OCI-LY1 (cell line): ENCODE measurements at regions not wholly inside any gene's neighbourhood (a gene's known extent, or its start where the extent isn't known, plus 50 kb on each side); places are given as distances from the start of the nearest gene placed in this dataset.

ENCODE experiments used
- H2AFZ ChIP-seq: fragments of 200-600 bp; sonication (generic), shearing (Covaris generic); 2 replicates; pipeline ENCODE4 v1.6.0; 2014; ENCODE audit warnings: antibody characterized with exemption, mild to moderate bottlenecking, low read length
- H3F3A ChIP-seq: fragments of 200-600 bp; sonication (generic), shearing (Covaris generic); 2 replicates; pipeline ENCODE4 v1.6.0; 2014; ENCODE audit warnings: mild to moderate bottlenecking, antibody characterized with exemption, low read length, moderate library complexity; ENCODE audit not compliant: insufficient read depth
- H3K27ac ChIP-seq: fragments of 200-600 bp; sonication (generic); 2 replicates; pipeline ENCODE4 v1.5.1; 2014; ENCODE audit warnings: low read length, mixed run types, mild to moderate bottlenecking, low read depth; ENCODE audit not compliant: poor library complexity, severe bottlenecking
- H3K27me3 ChIP-seq: fragments of 200-600 bp; sonication (generic); 2 replicates; pipeline ENCODE4 v1.6.0; 2014; ENCODE audit warnings: antibody characterized with exemption, mild to moderate bottlenecking, low read length, moderate library complexity; ENCODE audit not compliant: insufficient read depth
- H3K36me3 ChIP-seq: fragments of 200-600 bp; sonication (generic); 2 replicates; pipeline ENCODE4 v1.6.1; 2014; ENCODE audit warnings: mild to moderate bottlenecking, antibody characterized with exemption, low read length, moderate library complexity, mixed read lengths; ENCODE audit not compliant: insufficient read depth
- H3K4me1 ChIP-seq: fragments of 200-600 bp; sonication (generic); 2 replicates; pipeline ENCODE4 v1.5.1; 2014; ENCODE audit warnings: mild to moderate bottlenecking, low read length, moderate library complexity; ENCODE audit not compliant: insufficient read depth, severe bottlenecking
- H3K4me2 ChIP-seq: fragments of 200-600 bp; sonication (generic), shearing (Covaris generic); 2 replicates; pipeline ENCODE4 v1.6.1; 2014; ENCODE audit warnings: low read length
- H3K4me3 ChIP-seq: fragments of 200-600 bp; sonication (generic); 2 replicates; pipeline ENCODE4 v1.5.1; 2014; ENCODE audit warnings: low read length, low read depth, mild to moderate bottlenecking, mixed read lengths; ENCODE audit not compliant: poor library complexity, severe bottlenecking
- H3K79me2 ChIP-seq: fragments of 200-600 bp; shearing (Covaris generic); 2 replicates; pipeline ENCODE4 v1.6.1; 2016; ENCODE audit warnings: mixed run types, low read length, mixed read lengths; ENCODE audit not compliant: insufficient read depth
- H3K9ac ChIP-seq: fragments of 200-600 bp; sonication (generic), shearing (Covaris generic); 2 replicates; pipeline ENCODE4 v1.6.1; 2014; ENCODE audit warnings: mild to moderate bottlenecking, low read length, mixed read lengths
- H3K9me2 ChIP-seq: fragments of 200-600 bp; sonication (generic), shearing (Covaris generic); 2 replicates; pipeline ENCODE4 v1.6.1; 2014; ENCODE audit warnings: low read depth, mild to moderate bottlenecking, low read length, mixed read lengths
- H3K9me3 ChIP-seq: fragments of 200-600 bp; shearing (Covaris generic); 2 replicates; pipeline ENCODE4 v1.6.1; 2014; ENCODE audit warnings: low read length, mixed read lengths
- H4K20me1 ChIP-seq: fragments of 200-600 bp; sonication (generic), shearing (Covaris generic); 2 replicates; pipeline ENCODE4 v1.6.0; 2016; ENCODE audit warnings: mild to moderate bottlenecking, low read length; ENCODE audit not compliant: insufficient read depth
- CTCF ChIP-seq: fragments of 200-600 bp; sonication (generic), shearing (Covaris generic); IDR thresholded peaks from 2 replicates; pipeline ENCODE4 v1.5.1; 2017; ENCODE audit warnings: mild to moderate bottlenecking, antibody characterized with exemption, low read length, moderate library complexity, mixed read lengths
- EZH2 ChIP-seq: fragments of 200-600 bp; sonication (generic), shearing (Covaris generic); IDR thresholded peaks from 2 replicates; pipeline ENCODE4 v1.8.0; 2017; ENCODE audit warnings: borderline replicate concordance, mixed run types, mild to moderate bottlenecking, antibody characterized with exemption, low read length, moderate library complexity, mixed read lengths

DNA sequence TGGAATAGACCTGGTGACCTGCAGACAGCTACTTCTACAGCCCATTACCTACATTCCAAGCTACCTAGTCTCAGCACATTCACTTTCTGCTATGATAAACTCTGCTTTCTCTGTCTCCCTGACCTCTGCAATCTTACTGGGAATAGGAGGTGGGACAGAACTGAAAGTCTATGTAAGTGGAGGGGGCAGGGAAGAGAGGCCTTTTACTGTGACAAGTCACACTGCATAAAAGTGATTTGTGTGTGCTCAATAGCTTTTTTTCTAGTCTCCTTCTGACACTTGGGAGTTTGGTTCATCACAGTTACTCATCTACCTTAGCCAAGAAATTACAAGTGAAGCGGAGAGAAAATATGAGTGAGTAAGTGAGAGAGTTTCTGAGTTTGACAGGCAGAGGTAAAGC is 322.4 kb downstream of the OLFM4 start:
- no peak for TF ChIP-seq CTCF
- no peak for TF ChIP-seq EZH2
- no peaks in the 10 kb centered on the region for H3K27me3 ChIP-seq
- H3K9ac ChIP-seq: no peak overlapping the region
- H3K4me1 ChIP-seq: no peaks in the 10 kb centered on the region
- H3K9me2 ChIP-seq: no peaks in the 10 kb centered on the region
- no peaks in the 10 kb centered on the region for H3F3A ChIP-seq
- no peak overlapping the region for H3K27ac ChIP-seq
- no peak overlapping the region for H3K4me3 ChIP-seq
- no peak overlapping the region for H3K4me2 ChIP-seq
- H3K36me3 ChIP-seq: no peaks in the 10 kb centered on the region
- H3K79me2 ChIP-seq: no peaks in the 10 kb centered on the region
- H4K20me1 ChIP-seq: no peaks in the 10 kb centered on the region
- no peaks in the 10 kb centered on the region for H3K9me3 ChIP-seq
- H2AFZ ChIP-seq: no peak overlapping the region

DNA sequence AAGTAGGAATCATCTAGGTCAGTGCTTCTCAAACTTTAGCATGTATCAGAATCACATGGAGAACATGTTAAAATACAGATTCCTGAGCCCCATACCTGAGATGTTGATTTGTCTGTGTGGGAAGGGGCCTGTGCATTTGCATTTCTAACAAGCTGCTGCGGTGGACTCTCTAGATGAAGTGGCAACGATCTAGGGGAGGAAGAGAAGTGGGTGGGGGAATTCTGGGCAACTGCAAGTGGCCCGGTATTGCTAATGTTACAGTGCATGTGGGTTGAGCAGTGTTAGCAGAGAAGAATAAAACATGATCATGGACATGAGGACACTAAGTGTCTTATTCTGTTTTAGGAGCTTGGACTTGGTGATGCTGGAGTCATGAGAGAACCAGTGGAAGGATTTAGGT is 329.0 kb downstream of the OLFM4 start:
- Histone ChIP-seq H3K4me3 (no peak overlapping the region), H3K27ac (no peak overlapping the region), H3K36me3 (no peaks in the 10 kb centered on the region), H2AFZ (no peak overlapping the region), H3F3A (no peaks in the 10 kb centered on the region), H3K9me2 (no peaks in the 10 kb centered on the region), H3K4me1 (no peaks in the 10 kb centered on the region), H3K4me2 (no peak overlapping the region), H3K9me3 (no peaks in the 10 kb centered on the region), H3K9ac (no peak overlapping the region), H3K27me3 (no peaks in the 10 kb centered on the region), H3K79me2 (no peaks in the 10 kb centered on the region), H4K20me1 (no peaks in the 10 kb centered on the region)
- TF ChIP-seq CTCF: no peak
- no peak for TF ChIP-seq EZH2

DNA sequence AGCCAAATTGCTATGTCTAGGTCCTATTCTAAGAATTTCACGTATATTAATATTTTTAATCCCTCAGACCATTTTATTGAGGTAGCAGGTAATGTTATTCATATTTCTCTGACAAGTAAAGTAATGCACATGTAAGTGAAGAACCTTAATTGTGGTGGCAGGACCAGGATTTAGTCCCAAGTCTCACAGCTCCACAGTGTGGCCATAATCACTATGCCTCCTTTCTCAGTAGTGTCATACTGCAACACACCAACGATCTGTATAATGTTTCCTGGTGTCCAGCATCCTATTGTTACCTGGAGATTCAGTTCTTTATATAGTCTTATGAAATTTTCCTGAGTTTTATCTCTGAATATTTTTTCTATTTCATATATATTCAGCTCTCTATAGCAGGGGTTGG is 340.3 kb downstream of the OLFM4 start:
- Histone ChIP-seq H3K79me2 (no peaks in the 10 kb centered on the region), H3K4me1 (no peaks in the 10 kb centered on the region), H4K20me1 (no peaks in the 10 kb centered on the region), H3K9me3 (no peaks in the 10 kb centered on the region), H3K4me3 (no peak overlapping the region), H3F3A (no peaks in the 10 kb centered on the region), H3K36me3 (no peaks in the 10 kb centered on the region), H3K27me3 (no peaks in the 10 kb centered on the region), H3K4me2 (no peak overlapping the region), H3K27ac (no peak overlapping the region), H3K9ac (no peak overlapping the region), H2AFZ (no peak overlapping the region), H3K9me2 (no peaks in the 10 kb centered on the region)
- no peak for TF ChIP-seq EZH2
- TF ChIP-seq CTCF: no peak
